Fibroblast of the aortic adventitia (primary cell): ENCODE measurements at regions not wholly inside any gene's neighbourhood (a gene's known extent, or its start where the extent isn't known, plus 50 kb on each side); places are given as distances from the start of the nearest gene placed in this dataset.

Experiments used
- DNase-seq: peaks from one replicate; pipeline ENCODE4 v3.0.0-alpha.2; 2010; ENCODE audit warnings: low read depth
- H3K4me3 ChIP-seq: 2 replicates; pipeline ENCODE4 v1.5.1; 2011; ENCODE audit warnings: low read depth, mild to moderate bottlenecking, control low read depth, low read length, moderate library complexity
- CTCF ChIP-seq: IDR thresholded peaks from 2 replicates; pipeline ENCODE4 v1.5.1; 2011; ENCODE audit warnings: mild to moderate bottlenecking, low read length, control low read depth, inconsistent platforms; ENCODE audit not compliant: insufficient read depth

- H3K4me3 ChIP-seq: no peak overlapping the region
- peak; percentile 81 for DNase-seq
- TF ChIP-seq CTCF: no peak
Observed at GRCh38 chr4:119728692-119729593, 100.3 kb upstream of the PDE5A start.

DNA sequence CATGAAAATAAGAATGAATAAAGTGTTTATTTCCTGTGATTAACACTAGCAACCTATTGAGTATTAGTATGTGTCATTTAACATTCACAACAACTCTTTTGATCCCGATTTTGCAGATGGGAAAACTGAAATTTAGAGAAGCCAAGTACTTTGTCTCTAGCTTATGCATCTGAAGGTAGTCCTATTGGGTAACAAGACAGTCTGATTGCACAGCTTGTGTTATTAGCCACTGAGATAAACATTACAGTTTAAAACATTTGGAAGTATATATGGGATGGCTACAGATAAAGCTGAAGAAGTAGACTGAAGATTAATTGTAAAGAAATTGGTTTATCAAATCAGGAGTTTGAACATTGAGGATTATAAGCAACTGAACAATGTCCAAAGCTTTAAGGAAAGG lies 99.6 kb upstream of the PDE5A start:
- no peak for TF ChIP-seq CTCF
- DNase-seq: no peak
- H3K4me3 ChIP-seq: no peak overlapping the region

DNA sequence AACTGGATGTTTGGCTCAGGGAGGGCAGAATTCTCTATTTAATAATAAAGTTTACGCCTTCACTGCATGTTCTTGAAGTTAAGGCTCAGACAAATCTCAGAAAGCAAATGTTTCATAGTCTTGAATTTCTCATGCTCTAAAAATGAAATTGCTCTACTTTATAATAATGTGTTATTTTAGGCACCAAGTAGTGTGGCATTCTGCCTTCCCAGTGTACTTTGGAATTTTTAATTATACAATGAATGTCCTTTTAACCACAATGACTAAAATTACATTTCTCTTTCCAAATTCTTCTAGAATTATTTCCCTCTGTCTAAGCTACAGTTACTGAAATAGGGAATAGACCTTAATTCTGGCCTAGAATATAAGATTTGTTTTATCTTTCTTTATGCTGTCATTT lies 97.9 kb upstream of the PDE5A start:
- H3K4me3 ChIP-seq: no peak overlapping the region
- peak; percentile 81 for DNase-seq
- TF ChIP-seq CTCF: no peak

DNA sequence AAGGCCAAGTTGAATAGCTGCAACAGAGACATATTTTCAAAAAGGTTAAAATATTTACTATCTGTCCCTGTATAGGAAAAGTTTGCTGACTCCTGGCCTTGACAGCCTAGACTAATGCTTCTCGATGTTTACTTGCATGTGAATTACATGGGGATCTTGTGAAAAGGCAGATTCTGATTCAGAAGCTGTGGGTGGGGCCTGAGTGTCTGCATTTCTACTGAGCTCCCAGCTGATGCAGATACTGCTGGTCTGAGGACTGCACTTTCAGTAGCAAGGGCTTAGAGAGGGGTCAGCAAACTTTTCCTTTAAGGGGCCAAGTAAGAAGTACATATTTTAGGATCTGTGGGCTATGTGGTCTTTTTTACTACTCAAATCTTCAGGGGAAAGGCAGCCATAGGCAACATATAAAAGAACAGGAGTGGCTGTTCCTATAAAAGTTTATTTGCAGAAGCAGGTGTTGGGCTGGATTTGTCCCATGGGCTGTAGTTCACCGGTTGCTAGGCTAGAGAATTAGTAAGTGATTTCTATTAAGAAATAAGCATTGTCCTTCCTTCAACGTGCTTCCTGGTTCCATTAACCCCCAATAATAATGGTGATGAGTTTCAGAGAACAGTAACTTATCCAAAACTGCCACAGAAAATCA lies 97.2 kb upstream of the PDE5A start:
- no peak for TF ChIP-seq CTCF
- DNase-seq: peak; percentile 56
- H3K4me3 ChIP-seq: no peak overlapping the region

GRCh38 chr4:119725011-119725410 lies 96.4 kb upstream of the PDE5A start:
- no peak for TF ChIP-seq CTCF
- DNase-seq: no peak
- no peak overlapping the region for H3K4me3 ChIP-seq

DNA sequence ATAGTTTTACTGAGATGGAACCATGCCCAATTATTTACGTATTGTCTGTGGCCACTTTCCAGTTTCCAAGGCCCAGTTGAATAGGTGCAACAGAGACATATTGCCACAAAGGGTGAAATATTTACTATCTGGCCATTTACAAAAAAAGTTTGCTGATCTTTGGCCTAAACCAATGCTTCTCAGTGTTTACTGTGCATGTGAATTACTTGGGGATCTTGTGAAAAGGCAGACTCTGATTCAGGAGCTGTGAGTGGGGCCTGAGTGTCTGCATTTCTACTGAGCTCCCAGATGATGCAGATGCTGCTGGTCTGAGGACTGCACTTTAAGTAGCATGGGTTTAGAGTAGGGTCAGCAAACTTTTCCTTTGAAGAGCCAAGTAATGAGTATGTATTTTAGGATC lies 94.1 kb upstream of the PDE5A start:
- H3K4me3 ChIP-seq: no peak overlapping the region
- no peak for DNase-seq
- TF ChIP-seq CTCF: no peak
